ENCODE measurements at regions not wholly inside any gene's neighbourhood (a gene's known extent, or its start where the extent isn't known, plus 50 kb on each side); places are given as distances from the start of the nearest gene placed in this dataset.

- H3K36me3 ChIP-seq (ENCODE audit: control insufficient read depth, insufficient read depth, low read length), result no peaks in the 10 kb centered on the region
- no peaks in the 10 kb centered on the region for H3K4me1 ChIP-seq (ENCODE audit: control insufficient read depth, extremely low read depth, insufficient read depth, low read length)
- H3K4me2 ChIP-seq (ENCODE audit: extremely low read depth, insufficient read depth, low read length), result no peak overlapping the region
- TF ChIP-seq EZH2 (IDR thresholded peaks at IDR 0.05; ENCODE audit: low read length, missing control alignments) (no peak), CTCF (conservative IDR thresholded peaks at IDR 0.05 in 1 of 2, IDR thresholded peaks at IDR 0.05 in 1 of 2; ENCODE audit: low read depth in 1 of 2, low read length in 2 of 2) (no peak)
- no peak overlapping the region for H3K27ac ChIP-seq (ENCODE audit: insufficient read depth, low read length)
- H3K4me3 ChIP-seq (replicated peaks in 1 of 4; ENCODE audit: control extremely low read depth in 1 of 4, insufficient read depth in 1 of 4, low read depth in 3 of 4, low read length in 4 of 4), result no peak overlapping the region
- no peaks in the 10 kb centered on the region for H3K9me3 ChIP-seq (ENCODE audit: control insufficient read depth, insufficient read depth, low read depth, low read length)
- H3K9ac ChIP-seq (ENCODE audit: insufficient read depth, low read length), result no peak overlapping the region
- no peaks in the 10 kb centered on the region for H3K79me2 ChIP-seq (ENCODE audit: control insufficient read depth, insufficient read depth, low read length)
- H2AFZ ChIP-seq (ENCODE audit: low read length), result no peak overlapping the region
- DNase-seq (ENCODE audit: low read depth in 2 of 2), result no peak
- H4K20me1 ChIP-seq (ENCODE audit: control insufficient read depth, extremely low read depth, insufficient read depth, low read length), result no peaks in the 10 kb centered on the region
- no peaks in the 10 kb centered on the region for H3K27me3 ChIP-seq (ENCODE audit: control insufficient read depth, insufficient read depth, low read length)
Measured at GRCh38 chr6:22921828-22922227, 352.5 kb downstream of the HDGFL1 start.

GRCh38 chr6:22925304-22925835 is 356.0 kb downstream of the HDGFL1 start:
- Histone ChIP-seq H3K9ac (ENCODE audit: insufficient read depth, low read length) (no peak overlapping the region), H3K27ac (ENCODE audit: insufficient read depth, low read length) (no peak overlapping the region), H3K4me3 (replicated peaks in 1 of 4; ENCODE audit: control extremely low read depth in 1 of 4, insufficient read depth in 1 of 4, low read depth in 3 of 4, low read length in 4 of 4) (no peak overlapping the region), H3K9me3 (ENCODE audit: control insufficient read depth, insufficient read depth, low read depth, low read length) (no peaks in the 10 kb centered on the region), H3K79me2 (ENCODE audit: control insufficient read depth, insufficient read depth, low read length) (no peaks in the 10 kb centered on the region), H3K4me2 (ENCODE audit: extremely low read depth, insufficient read depth, low read length) (no peak overlapping the region), H3K4me1 (ENCODE audit: control insufficient read depth, extremely low read depth, insufficient read depth, low read length) (no peaks in the 10 kb centered on the region), H2AFZ (ENCODE audit: low read length) (no peak overlapping the region), H4K20me1 (ENCODE audit: control insufficient read depth, extremely low read depth, insufficient read depth, low read length) (no peaks in the 10 kb centered on the region), H3K27me3 (ENCODE audit: control insufficient read depth, insufficient read depth, low read length) (no peaks in the 10 kb centered on the region), H3K36me3 (ENCODE audit: control insufficient read depth, insufficient read depth, low read length) (no peaks in the 10 kb centered on the region)
- no peak for DNase-seq (ENCODE audit: low read depth in 2 of 2)
- no peak for TF ChIP-seq EZH2 (IDR thresholded peaks at IDR 0.05; ENCODE audit: low read length, missing control alignments)
- TF ChIP-seq CTCF (conservative IDR thresholded peaks at IDR 0.05 in 1 of 2, IDR thresholded peaks at IDR 0.05 in 1 of 2; ENCODE audit: low read depth in 1 of 2, low read length in 2 of 2), result no peak

GRCh38 chr6:22925920-22926789 is 356.8 kb downstream of the HDGFL1 start:
- H3K36me3 ChIP-seq (ENCODE audit: control insufficient read depth, insufficient read depth, low read length), result no peaks in the 10 kb centered on the region
- TF ChIP-seq CTCF (conservative IDR thresholded peaks at IDR 0.05 in 1 of 2, IDR thresholded peaks at IDR 0.05 in 1 of 2; ENCODE audit: low read depth in 1 of 2, low read length in 2 of 2) (no peak), EZH2 (IDR thresholded peaks at IDR 0.05; ENCODE audit: low read length, missing control alignments) (no peak)
- no peak overlapping the region for H3K9ac ChIP-seq (ENCODE audit: insufficient read depth, low read length)
- H3K4me1 ChIP-seq (ENCODE audit: control insufficient read depth, extremely low read depth, insufficient read depth, low read length), result no peaks in the 10 kb centered on the region
- H3K9me3 ChIP-seq (ENCODE audit: control insufficient read depth, insufficient read depth, low read depth, low read length), result no peaks in the 10 kb centered on the region
- H3K27ac ChIP-seq (ENCODE audit: insufficient read depth, low read length), result no peak overlapping the region
- no peak overlapping the region for H2AFZ ChIP-seq (ENCODE audit: low read length)
- H3K4me3 ChIP-seq (replicated peaks in 1 of 4; ENCODE audit: control extremely low read depth in 1 of 4, insufficient read depth in 1 of 4, low read depth in 3 of 4, low read length in 4 of 4), result no peak overlapping the region
- H3K79me2 ChIP-seq (ENCODE audit: control insufficient read depth, insufficient read depth, low read length), result no peaks in the 10 kb centered on the region
- no peak for DNase-seq (ENCODE audit: low read depth in 2 of 2)
- H3K27me3 ChIP-seq (ENCODE audit: control insufficient read depth, insufficient read depth, low read length), result no peaks in the 10 kb centered on the region
- no peaks in the 10 kb centered on the region for H4K20me1 ChIP-seq (ENCODE audit: control insufficient read depth, extremely low read depth, insufficient read depth, low read length)
- H3K4me2 ChIP-seq (ENCODE audit: extremely low read depth, insufficient read depth, low read length), result no peak overlapping the region
